Calu3 (cell line): ENCODE measurements at regions not wholly inside any gene's neighbourhood (a gene's known extent, or its start where the extent isn't known, plus 50 kb on each side); places are given as distances from the start of the nearest gene placed in this dataset.
A peak's percentile ranks its signal among the peaks of the same experiment; 100 is the strongest.

ENCODE experiments used
- BruUV-seq: library from RNA; stranded (reverse); fragments of 400-500 nt; replicated peaks from 2 replicates; lab custom pipeline; 2021; lab: Mats Ljungman, UMichigan
- CTCF ChIA-PET: fragments of 300-600 bp; sonication (Branson Sonifier 250); formaldehyde crosslinking; loops from one replicate; lab custom pipeline; 2022; ENCODE audit warnings: antibody characterized with exemption; lab: Charles Lee
- DNase-seq: peaks from one replicate; pipeline ENCODE4 v3.0.0; 2022
- H3K27ac Mint-ChIP-seq: one replicate; pipeline ENCODE4 v1.8.0; 2022; ENCODE audit warnings: mixed read lengths; ENCODE audit not compliant: unreplicated experiment
- H3K27me3 Mint-ChIP-seq: one replicate; pipeline ENCODE4 v1.8.0; 2022; ENCODE audit warnings: mixed read lengths; ENCODE audit not compliant: unreplicated experiment
- H3K36me3 Mint-ChIP-seq: one replicate; pipeline ENCODE4 v1.8.0; 2022; ENCODE audit warnings: mild to moderate bottlenecking, moderate library complexity, mixed read lengths; ENCODE audit not compliant: insufficient read depth, unreplicated experiment
- H3K4me1 Mint-ChIP-seq: one replicate; pipeline ENCODE4 v1.8.0; 2022; ENCODE audit warnings: mild to moderate bottlenecking, low read depth, mixed read lengths; ENCODE audit not compliant: unreplicated experiment
- H3K4me3 Mint-ChIP-seq: one replicate; pipeline ENCODE4 v1.8.0; 2022; ENCODE audit warnings: mild to moderate bottlenecking, low read depth, moderate library complexity, mixed read lengths; ENCODE audit not compliant: unreplicated experiment
- H3K9me3 Mint-ChIP-seq: one replicate; pipeline ENCODE4 v1.8.0; 2022; ENCODE audit warnings: low read depth, mixed read lengths; ENCODE audit not compliant: unreplicated experiment
- CTCF ChIP-seq: fragments of 200-600 bp; IDR thresholded peaks from one replicate; pipeline ENCODE4 v1.8.0; 2022; ENCODE audit warnings: antibody characterized with exemption; ENCODE audit not compliant: unreplicated experiment
- intact Hi-C: fragments of 100-400 bp; cut with micrococcal nuclease; formaldehyde crosslinking; loops from one replicate; pipeline ENCODE4 v1.10.0; 2022; ENCODE audit not compliant: unreplicated experiment

GRCh38 chr1:101667761-101668160 is 329.0 kb downstream of the OLFM3 start:
- H3K4me3 Mint-ChIP-seq = no peak overlapping the region

DNA sequence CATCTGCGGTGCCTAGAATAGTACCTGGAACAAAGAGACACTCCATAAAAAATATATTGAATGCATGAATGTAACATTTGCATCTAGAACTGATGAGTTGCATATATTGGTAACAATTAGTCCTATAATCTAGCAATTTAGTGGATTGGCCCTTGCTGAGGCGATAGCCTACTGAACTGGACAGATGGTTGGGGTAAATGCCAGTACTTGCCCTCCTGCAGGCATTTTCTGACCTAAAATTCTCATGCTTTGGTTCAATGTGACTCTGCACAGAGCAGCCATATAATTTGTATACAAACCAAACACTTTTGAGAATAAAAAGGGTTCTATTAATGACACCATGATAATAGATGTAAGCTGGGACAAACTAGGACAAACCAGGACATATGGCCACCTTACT is 313.6 kb downstream of the OLFM3 start:
- Mint-ChIP-seq H3K4me1 (no peaks in the 10 kb centered on the region), H3K27me3 (no peaks in the 10 kb centered on the region), H3K9me3 (peaks cover 4% of the 10 kb centered on the region), H3K4me3 (no peak overlapping the region), H3K27ac (no peak overlapping the region), H3K36me3 (no peaks in the 10 kb centered on the region)
- CTCF ChIA-PET = no interaction called here
- no peak for DNase-seq
- intact Hi-C loops = no loop called here
- no TSS peak for BruUV-seq
- no peak for TF ChIP-seq CTCF

More at GRCh38 chr1:101667761-101668160, 329.0 kb downstream of the OLFM3 start:
- no peak for DNase-seq
- no peak for TF ChIP-seq CTCF
- BruUV-seq = no TSS peak
- peaks cover 5% of the 10 kb centered on the region for H3K9me3 Mint-ChIP-seq
- no peak overlapping the region for H3K27ac Mint-ChIP-seq
- no peaks in the 10 kb centered on the region for H3K27me3 Mint-ChIP-seq
- CTCF ChIA-PET = no interaction called here
- no peaks in the 10 kb centered on the region for H3K36me3 Mint-ChIP-seq
- H3K4me1 Mint-ChIP-seq = no peaks in the 10 kb centered on the region
- intact Hi-C loops = no loop called here

GRCh38 chr1:101683561-101683960 is 313.2 kb downstream of the OLFM3 start:
- Mint-ChIP-seq H3K9me3 (peaks cover 4% of the 10 kb centered on the region), H3K27ac (no peak overlapping the region), H3K4me3 (no peak overlapping the region), H3K36me3 (no peaks in the 10 kb centered on the region), H3K4me1 (no peaks in the 10 kb centered on the region), H3K27me3 (no peaks in the 10 kb centered on the region)
- intact Hi-C loops = no loop called here
- TF ChIP-seq CTCF = no peak
- no peak for DNase-seq
- CTCF ChIA-PET = no interaction called here
- no TSS peak for BruUV-seq

- CTCF ChIA-PET = no interaction called here
- Mint-ChIP-seq H3K27me3 (no peaks in the 10 kb centered on the region), H3K27ac (no peak overlapping the region), H3K4me1 (no peaks in the 10 kb centered on the region), H3K36me3 (no peaks in the 10 kb centered on the region), H3K9me3 (no peaks in the 10 kb centered on the region), H3K4me3 (peak overlapping the region; percentile 24)
- BruUV-seq = no TSS peak
- no peak for TF ChIP-seq CTCF
- intact Hi-C loops = no loop called here
- no peak for DNase-seq
These were observed 299.7 kb downstream of the OLFM3 start for GRCh38 chr1:101697072-101697471.
